ENCODE measurements at regions not wholly inside any gene's neighbourhood (a gene's known extent, or its start where the extent isn't known, plus 50 kb on each side); places are given as distances from the start of the nearest gene placed in this dataset.

GRCh38 chrY:7518387-7518786 is 606.8 kb upstream of the AMELY start:
- Histone ChIP-seq H3K4me3 (ENCODE audit: severe bottlenecking) (no peak overlapping the region), H3K9me3 (ENCODE audit: severe bottlenecking) (no peaks in the 10 kb centered on the region), H3K27me3 (ENCODE audit: insufficient read depth, poor library complexity, severe bottlenecking) (no peaks in the 10 kb centered on the region), H3K27ac (ENCODE audit: poor library complexity, severe bottlenecking) (no peak overlapping the region), H3K4me1 (ENCODE audit: insufficient read depth, poor library complexity, severe bottlenecking) (no peaks in the 10 kb centered on the region), H3K36me3 (ENCODE audit: low read depth) (no peaks in the 10 kb centered on the region)
- no peak for TF ChIP-seq CTCF (IDR thresholded peaks at IDR 0.05; ENCODE audit: poor library complexity, severe bottlenecking)
- DNase-seq (ENCODE audit: low spot score) (no peak), ATAC-seq (ENCODE audit: low read depth) (no peak)

GRCh38 chrY:7516268-7516667 is 604.7 kb upstream of the AMELY start:
- TF ChIP-seq CTCF (IDR thresholded peaks at IDR 0.05; ENCODE audit: poor library complexity, severe bottlenecking) = no peak
- H3K4me1 ChIP-seq (ENCODE audit: insufficient read depth, poor library complexity, severe bottlenecking) = no peaks in the 10 kb centered on the region
- no peak for ATAC-seq (ENCODE audit: low read depth)
- no peak overlapping the region for H3K27ac ChIP-seq (ENCODE audit: poor library complexity, severe bottlenecking)
- no peaks in the 10 kb centered on the region for H3K9me3 ChIP-seq (ENCODE audit: severe bottlenecking)
- no peaks in the 10 kb centered on the region for H3K27me3 ChIP-seq (ENCODE audit: insufficient read depth, poor library complexity, severe bottlenecking)
- H3K36me3 ChIP-seq (ENCODE audit: low read depth) = no peaks in the 10 kb centered on the region
- no peak for DNase-seq (ENCODE audit: low spot score)
- no peak overlapping the region for H3K4me3 ChIP-seq (ENCODE audit: severe bottlenecking)

GRCh38 chrY:7515812-7516211 is 604.3 kb upstream of the AMELY start:
- no peak overlapping the region for H3K4me3 ChIP-seq (ENCODE audit: severe bottlenecking)
- no peaks in the 10 kb centered on the region for H3K4me1 ChIP-seq (ENCODE audit: insufficient read depth, poor library complexity, severe bottlenecking)
- no peaks in the 10 kb centered on the region for H3K27me3 ChIP-seq (ENCODE audit: insufficient read depth, poor library complexity, severe bottlenecking)
- no peak for TF ChIP-seq CTCF (IDR thresholded peaks at IDR 0.05; ENCODE audit: poor library complexity, severe bottlenecking)
- ATAC-seq (ENCODE audit: low read depth) (no peak), DNase-seq (ENCODE audit: low spot score) (no peak)
- H3K9me3 ChIP-seq (ENCODE audit: severe bottlenecking) = no peaks in the 10 kb centered on the region
- H3K27ac ChIP-seq (ENCODE audit: poor library complexity, severe bottlenecking) = no peak overlapping the region
- H3K36me3 ChIP-seq (ENCODE audit: low read depth) = no peaks in the 10 kb centered on the region

- Histone ChIP-seq H3K27me3 (ENCODE audit: insufficient read depth, poor library complexity, severe bottlenecking) (no peaks in the 10 kb centered on the region), H3K4me1 (ENCODE audit: insufficient read depth, poor library complexity, severe bottlenecking) (peaks cover 22% of the 10 kb centered on the region), H3K27ac (ENCODE audit: poor library complexity, severe bottlenecking) (peak overlapping the region; percentile 75), H3K9me3 (ENCODE audit: severe bottlenecking) (no peaks in the 10 kb centered on the region), H3K36me3 (ENCODE audit: low read depth) (no peaks in the 10 kb centered on the region), H3K4me3 (ENCODE audit: severe bottlenecking) (no peak overlapping the region)
- DNase-seq (ENCODE audit: low spot score) (peak; percentile 48), ATAC-seq (ENCODE audit: low read depth) (peak; percentile 62; the same call in 2 of the 3 replicates)
- no peak for TF ChIP-seq CTCF (IDR thresholded peaks at IDR 0.05; ENCODE audit: poor library complexity, severe bottlenecking)
Observed at GRCh38 chrY:7502896-7503295, 591.3 kb upstream of the AMELY start.

- H3K36me3 ChIP-seq (ENCODE audit: low read depth) = no peaks in the 10 kb centered on the region
- ATAC-seq (ENCODE audit: low read depth) (peak; percentile 92), DNase-seq (ENCODE audit: low spot score) (peak; percentile 72)
- H3K9me3 ChIP-seq (ENCODE audit: severe bottlenecking) = no peaks in the 10 kb centered on the region
- no peak for TF ChIP-seq CTCF (IDR thresholded peaks at IDR 0.05; ENCODE audit: poor library complexity, severe bottlenecking)
- no peaks in the 10 kb centered on the region for H3K27me3 ChIP-seq (ENCODE audit: insufficient read depth, poor library complexity, severe bottlenecking)
- no peak overlapping the region for H3K4me3 ChIP-seq (ENCODE audit: severe bottlenecking)
- H3K4me1 ChIP-seq (ENCODE audit: insufficient read depth, poor library complexity, severe bottlenecking) = peaks cover 22% of the 10 kb centered on the region
- H3K27ac ChIP-seq (ENCODE audit: poor library complexity, severe bottlenecking) = peak overlapping the region; percentile 75
Observed at GRCh38 chrY:7501236-7501635, 589.7 kb upstream of the AMELY start.

Measured in RWPE2 (cell line).